C4-2B (cell line): ENCODE measurements at regions not wholly inside any gene's neighbourhood (a gene's known extent, or its start where the extent isn't known, plus 50 kb on each side); places are given as distances from the start of the nearest gene placed in this dataset.

ENCODE experiments used
- CTCF ChIP-seq: fragments of 450-650 bp; conservative IDR thresholded peaks from 2 replicates; pipeline ENCODE4 v1.5.1; 2017; ENCODE audit warnings: mild to moderate bottlenecking
- ZFX ChIP-seq: fragments of 450-650 bp; IDR thresholded peaks from 2 replicates; pipeline ENCODE4 v1.6.1; 2017

- no peak for TF ChIP-seq CTCF
- no peak for TF ChIP-seq ZFX
Measured at GRCh38 chr3:153896197-153896596, 225.0 kb upstream of the ARHGEF26 start.
